Muscle of leg (tissue), 3 donors: ENCODE measurements at regions not wholly inside any gene's neighbourhood (a gene's known extent, or its start where the extent isn't known, plus 50 kb on each side); places are given as distances from the start of the nearest gene placed in this dataset.

ENCODE experiments used
- DNase-seq: peaks from one replicate; pipeline ENCODE4 v3.0.0; 2013
- H3K27ac ChIP-seq: one replicate; pipeline ENCODE4 v1.5.1; 2013; ENCODE audit warnings: mild to moderate bottlenecking, low read length, control low read depth
- H3K27me3 ChIP-seq: one replicate; pipeline ENCODE4 v1.6.1; 2013; ENCODE audit warnings: low read length; ENCODE audit not compliant: control insufficient read depth, insufficient read depth
- H3K36me3 ChIP-seq: one replicate; pipeline ENCODE4 v1.6.1; 2013; ENCODE audit warnings: low read length; ENCODE audit not compliant: control insufficient read depth, insufficient read depth
- H3K4me1 ChIP-seq: one replicate; pipeline ENCODE4 v1.6.1; 2013; ENCODE audit warnings: low read length; ENCODE audit not compliant: control insufficient read depth, insufficient read depth
- H3K4me3 ChIP-seq: one replicate; pipeline ENCODE4 v1.5.1; 2013; ENCODE audit warnings: low read length, control low read depth
- H3K9me3 ChIP-seq: replicated peaks from 2 replicates; pipeline ENCODE4 v1.6.1; 2013; ENCODE audit warnings: low read depth, low read length; ENCODE audit not compliant: control insufficient read depth
- WGBS: methylation state at CpG from one replicate; pipeline ENCODE4 v1.1.5; 2013; ENCODE audit warnings: missing lambda C conversion rate; ENCODE audit not compliant: insufficient coverage; 5-methylcytosine and 5-hydroxymethylcytosine counted together

GRCh38 chr2:70397186-70397585, 95.3 kb upstream of the FAM136A start:
- no peaks in the 10 kb centered on the region for H3K9me3 ChIP-seq
- no peak overlapping the region for H3K27ac ChIP-seq
- H3K27me3 ChIP-seq = peaks cover 5% of the 10 kb centered on the region
- no peaks in the 10 kb centered on the region for H3K36me3 ChIP-seq
- no peak overlapping the region for H3K4me3 ChIP-seq
- H3K4me1 ChIP-seq = no peaks in the 10 kb centered on the region
- no peak for DNase-seq

GRCh38 chr2:70396612-70397011, 94.7 kb upstream of the FAM136A start:
- Histone ChIP-seq H3K9me3 (no peaks in the 10 kb centered on the region), H3K36me3 (no peaks in the 10 kb centered on the region), H3K4me3 (no peak overlapping the region), H3K27me3 (peaks cover 5% of the 10 kb centered on the region), H3K4me1 (no peaks in the 10 kb centered on the region), H3K27ac (no peak overlapping the region)
- peak; percentile 14 for DNase-seq
- WGBS = 7% methylated on average over 3 of the region's 5 CpGs

- DNase-seq = no peak
- H3K27ac ChIP-seq = no peak overlapping the region
- H3K4me3 ChIP-seq = no peak overlapping the region
- no peaks in the 10 kb centered on the region for H3K4me1 ChIP-seq
- peaks cover 2% of the 10 kb centered on the region for H3K27me3 ChIP-seq
- H3K9me3 ChIP-seq = no peaks in the 10 kb centered on the region
- no peaks in the 10 kb centered on the region for H3K36me3 ChIP-seq
- 80% methylated on average over 3 of the region's 3 CpGs for WGBS
These were observed 92.0 kb upstream of the FAM136A start for GRCh38 chr2:70393881-70394280.

- H3K9me3 ChIP-seq = no peaks in the 10 kb centered on the region
- no peaks in the 10 kb centered on the region for H3K27me3 ChIP-seq
- H3K4me1 ChIP-seq = no peaks in the 10 kb centered on the region
- 94% methylated on average over 1 of the region's 1 CpG for WGBS
- no peak overlapping the region for H3K27ac ChIP-seq
- DNase-seq = no peak
- no peak overlapping the region for H3K4me3 ChIP-seq
- H3K36me3 ChIP-seq = no peaks in the 10 kb centered on the region
These were observed 90.1 kb upstream of the FAM136A start for GRCh38 chr2:70391988-70392387.

- DNase-seq = no peak
- Histone ChIP-seq H3K4me1 (no peaks in the 10 kb centered on the region), H3K9me3 (no peaks in the 10 kb centered on the region), H3K36me3 (no peaks in the 10 kb centered on the region), H3K27me3 (no peaks in the 10 kb centered on the region), H3K4me3 (no peak overlapping the region), H3K27ac (no peak overlapping the region)
These were observed 89.4 kb upstream of the FAM136A start for GRCh38 chr2:70391259-70391658.

GRCh38 chr2:70388813-70389212, 86.9 kb upstream of the FAM136A start:
- Histone ChIP-seq H3K4me1 (no peaks in the 10 kb centered on the region), H3K36me3 (no peaks in the 10 kb centered on the region), H3K27ac (no peak overlapping the region), H3K4me3 (no peak overlapping the region), H3K27me3 (peaks cover 2% of the 10 kb centered on the region), H3K9me3 (no peaks in the 10 kb centered on the region)
- WGBS = no CpG with 5 or more reads among the region's 5 CpGs
- DNase-seq = no peak

- Histone ChIP-seq H3K27me3 (peaks cover 2% of the 10 kb centered on the region), H3K4me3 (no peak overlapping the region), H3K4me1 (no peaks in the 10 kb centered on the region), H3K9me3 (no peaks in the 10 kb centered on the region), H3K27ac (no peak overlapping the region), H3K36me3 (no peaks in the 10 kb centered on the region)
- WGBS = no CpG with 5 or more reads among the region's 1 CpG
- DNase-seq = no peak
These were observed 86.3 kb upstream of the FAM136A start for GRCh38 chr2:70388128-70388527.

- Histone ChIP-seq H3K27ac (no peak overlapping the region), H3K9me3 (no peaks in the 10 kb centered on the region), H3K4me1 (no peaks in the 10 kb centered on the region), H3K36me3 (no peaks in the 10 kb centered on the region), H3K4me3 (no peak overlapping the region), H3K27me3 (peaks cover 7% of the 10 kb centered on the region)
- no peak for DNase-seq
- 67% methylated on average over 10 of the region's 11 CpGs for WGBS
These were observed 84.2 kb upstream of the FAM136A start for GRCh38 chr2:70385966-70386595.

- no peaks in the 10 kb centered on the region for H3K36me3 ChIP-seq
- no peak overlapping the region for H3K27ac ChIP-seq
- no peaks in the 10 kb centered on the region for H3K9me3 ChIP-seq
- no peak overlapping the region for H3K4me3 ChIP-seq
- peaks cover 8% of the 10 kb centered on the region for H3K27me3 ChIP-seq
- no CpG with 5 or more reads among the region's 2 CpGs for WGBS
- DNase-seq = no peak
- H3K4me1 ChIP-seq = no peaks in the 10 kb centered on the region
These were observed 83.3 kb upstream of the FAM136A start for GRCh38 chr2:70385204-70385603.

- H3K27ac ChIP-seq = no peak overlapping the region
- H3K4me1 ChIP-seq = no peaks in the 10 kb centered on the region
- no peak for DNase-seq
- H3K9me3 ChIP-seq = no peaks in the 10 kb centered on the region
- 80% methylated on average over 1 of the region's 6 CpGs for WGBS
- no peaks in the 10 kb centered on the region for H3K36me3 ChIP-seq
- no peak overlapping the region for H3K4me3 ChIP-seq
- peaks cover 11% of the 10 kb centered on the region for H3K27me3 ChIP-seq
These were observed 80.0 kb upstream of the FAM136A start for GRCh38 chr2:70381821-70382220.

- H3K27ac ChIP-seq = no peak overlapping the region
- no peaks in the 10 kb centered on the region for H3K4me1 ChIP-seq
- no CpG with 5 or more reads among the region's 1 CpG for WGBS
- H3K36me3 ChIP-seq = no peaks in the 10 kb centered on the region
- H3K4me3 ChIP-seq = no peak overlapping the region
- no peaks in the 10 kb centered on the region for H3K9me3 ChIP-seq
- DNase-seq = no peak
- peaks cover 11% of the 10 kb centered on the region for H3K27me3 ChIP-seq
These were observed 79.4 kb upstream of the FAM136A start for GRCh38 chr2:70381235-70381634.
